HCT116 (cell line): ENCODE measurements at regions not wholly inside any gene's neighbourhood (a gene's known extent, or its start where the extent isn't known, plus 50 kb on each side); places are given as distances from the start of the nearest gene placed in this dataset.

Experiments used
- ATAC-seq: fragments of 200-7000 bp; cut with Tn5 transposase; 2 replicates; pipeline ENCODE4 v1.9.1; 2020; ENCODE audit warnings: mild to moderate bottlenecking, moderate library complexity
- BruUV-seq: library from RNA; stranded (reverse); fragments of 400-500 nt; replicated peaks from 2 replicates; lab custom pipeline; 2021; lab: Mats Ljungman, UMichigan
- CTCF ChIA-PET: fragments of 300-600 bp; sonication (Branson Sonifier 250); formaldehyde crosslinking; loops from one replicate; lab custom pipeline; 2021; ENCODE audit warnings: antibody characterized with exemption; lab: Charles Lee
- POLR2A ChIA-PET: fragments of 300-600, 350-600 bp; sonication (Branson Sonifier 250); formaldehyde crosslinking; loops from one replicate; lab custom pipeline; 2021; ENCODE audit warnings: antibody characterized with exemption; lab: Charles Lee
- RAD21 ChIA-PET, 2 experiments: fragments of 300-600 bp; sonication (Branson Sonifier 250); formaldehyde crosslinking; loops; one replicate each; lab custom pipeline; 2023; ENCODE audit warnings: low total read pairs in 2 of 2; ENCODE audit not compliant: uncharacterized antibody in 2 of 2, unreplicated experiment in 2 of 2, low non-redundant PET in 1 of 2; lab: Charles Lee
- DNase-seq: peaks from one replicate; pipeline ENCODE4 v3.0.0-alpha.2; 2010; ENCODE audit warnings: low read depth, low spot score
- H2AFZ ChIP-seq: fragments of 200-600 bp; shearing (Covaris generic), sonication (generic); 2 replicates; pipeline ENCODE4 v1.6.1; 2017; ENCODE audit warnings: low read depth, mixed run types, mixed read lengths, antibody characterized with exemption, low read length; ENCODE audit not compliant: poor library complexity, severe bottlenecking
- H3K27ac ChIP-seq: 2 replicates; pipeline ENCODE4 v1.5.1; 2012; ENCODE audit warnings: low read depth, low read length
- H3K27me3 ChIP-seq: fragments of 200-600 bp; sonication (generic); 2 replicates; pipeline ENCODE4 v1.6.1; 2016; ENCODE audit warnings: mixed run types, low read length, mixed read lengths; ENCODE audit not compliant: insufficient read depth
- H3K36me3 ChIP-seq, 2 experiments: fragments of 200-500 bp in 1 of 2; fragments of 200-600 bp in 1 of 2; sonication (Bioruptor generic) in 1 of 2; sonication (generic) in 1 of 2; 2 replicates each; pipeline versions ENCODE4 v1.5.1 to v1.6.1; 2014 to 2016; ENCODE audit warnings: low read length in 2 of 2, inconsistent platforms in 1 of 2, mixed read lengths in 1 of 2, mixed run types in 1 of 2; ENCODE audit not compliant: insufficient read depth in 2 of 2, control insufficient read depth in 1 of 2
- H3K4me1 ChIP-seq, 2 experiments: fragments of 200-600 bp in 1 of 2; sonication (generic) in 1 of 2; 2 replicates each; pipeline versions ENCODE4 v1.5.1 to v1.6.1; 2012 to 2017; ENCODE audit warnings: low read length in 2 of 2, inconsistent platforms in 1 of 2, mild to moderate bottlenecking in 1 of 2, mixed read lengths in 1 of 2, mixed run types in 1 of 2, moderate library complexity in 1 of 2; ENCODE audit not compliant: insufficient read depth in 2 of 2, control insufficient read depth in 1 of 2
- H3K4me2 ChIP-seq: fragments of 200-600 bp; sonication (generic); 2 replicates; pipeline ENCODE4 v1.6.1; 2017; ENCODE audit warnings: mixed run types, low read length, mixed read lengths
- H3K4me3 ChIP-seq, 2 experiments: fragments of 200-600 bp in 1 of 2; sonication (generic) in 1 of 2; replicated peaks in 1 of 2; 2 replicates each; pipeline ENCODE4 v1.5.1; 2011 to 2016; ENCODE audit warnings: low read length in 2 of 2, control low read depth in 1 of 2, low read depth in 1 of 2, mild to moderate bottlenecking in 1 of 2, mixed read lengths in 1 of 2, mixed run types in 1 of 2
- H3K79me2 ChIP-seq: fragments of 200-600 bp; sonication (generic); 2 replicates; pipeline ENCODE4 v1.6.1; 2017; ENCODE audit warnings: mild to moderate bottlenecking, mixed run types, low read length, moderate library complexity, mixed read lengths; ENCODE audit not compliant: insufficient read depth
- H3K9ac ChIP-seq: fragments of 200-600 bp; sonication (generic); 2 replicates; pipeline ENCODE4 v1.6.1; 2016; ENCODE audit warnings: low read length, mixed read lengths
- H3K9me2 ChIP-seq: fragments of 200-600 bp; sonication (generic), shearing (Covaris generic); 2 replicates; pipeline ENCODE4 v1.6.1; 2017; ENCODE audit warnings: mixed run types, mild to moderate bottlenecking, moderate library complexity; ENCODE audit not compliant: insufficient read depth
- H3K9me3 ChIP-seq, 2 experiments: fragments of 200-500 bp in 1 of 2; fragments of 200-600 bp in 1 of 2; sonication (Bioruptor generic) in 1 of 2; sonication (generic) in 1 of 2; 2 replicates each; pipeline ENCODE4 v1.6.1; 2014 to 2017; ENCODE audit warnings: low read length in 2 of 2, mixed read lengths in 2 of 2, inconsistent platforms in 1 of 2, low read depth in 1 of 2, mild to moderate bottlenecking in 1 of 2, mixed run types in 1 of 2, moderate library complexity in 1 of 2; ENCODE audit not compliant: control insufficient read depth in 1 of 2, insufficient read depth in 1 of 2
- H4K20me1 ChIP-seq: fragments of 200-600 bp; sonication (generic), shearing (Covaris generic); 2 replicates; pipeline ENCODE4 v1.6.1; 2017; ENCODE audit warnings: mixed run types, mild to moderate bottlenecking, moderate library complexity; ENCODE audit not compliant: insufficient read depth
- CEBPB ChIP-seq: IDR thresholded peaks from 2 replicates; pipeline ENCODE4 v1.6.1; 2012; ENCODE audit warnings: low read depth
- CTCF ChIP-seq, 3 experiments: fragments of 200-600 bp in 1 of 3; sonication (generic) in 1 of 3; IDR thresholded peaks in 2 of 3; conservative IDR thresholded peaks in 1 of 3; 2 replicates each; pipeline ENCODE4 v1.5.1; 2012 to 2017; ENCODE audit warnings: low read depth in 2 of 3, low read length in 2 of 3, antibody characterized with exemption in 1 of 3, borderline replicate concordance in 1 of 3, control low read depth in 1 of 3, mild to moderate bottlenecking in 1 of 3, mixed read lengths in 1 of 3, mixed run types in 1 of 3, moderate library complexity in 1 of 3; ENCODE audit not compliant: insufficient read depth in 1 of 3
- EGR1 ChIP-seq: IDR thresholded peaks from 2 replicates; pipeline ENCODE4 v1.6.1; 2012; ENCODE audit warnings: low read depth
- EZH2 ChIP-seq: fragments of 200-600 bp; sonication (generic); IDR thresholded peaks from 2 replicates; pipeline ENCODE4 v1.6.1; 2017; ENCODE audit warnings: antibody characterized with exemption, mixed run types
- EZH2phosphoT487 ChIP-seq: fragments of 200-600 bp; IDR thresholded peaks from 2 replicates; pipeline ENCODE4 v1.6.1; 2018; ENCODE audit warnings: antibody characterized with exemption, borderline replicate concordance
- JUND ChIP-seq: IDR thresholded peaks from 2 replicates; pipeline ENCODE4 v1.6.1; 2012
- POLR2A ChIP-seq: IDR thresholded peaks from 2 replicates; pipeline ENCODE4 v1.7.0; 2011; ENCODE audit warnings: borderline replicate concordance; ENCODE audit not compliant: insufficient read depth, insufficient read length; ENCODE audit errors: extremely low read depth
- REST ChIP-seq: IDR thresholded peaks from 2 replicates; pipeline ENCODE4 v1.6.1; 2012; ENCODE audit warnings: low read depth
- SIN3A ChIP-seq: IDR thresholded peaks from 2 replicates; pipeline ENCODE4 v1.6.1; 2012; ENCODE audit warnings: low read depth
- SRF ChIP-seq: IDR thresholded peaks from 2 replicates; pipeline ENCODE4 v1.6.1; 2012; ENCODE audit warnings: low read depth
- TCF7L2 ChIP-seq: IDR thresholded peaks from 2 replicates; pipeline ENCODE4 v1.7.0; 2011; ENCODE audit warnings: borderline replicate concordance, inconsistent platforms; ENCODE audit not compliant: insufficient read depth, insufficient read length; ENCODE audit errors: extremely low read depth
- ZFX ChIP-seq: fragments of 450-650 bp; IDR thresholded peaks from 2 replicates; pipeline ENCODE4 v1.6.1; 2017
- ZNF274 ChIP-seq: fragments of 200-500 bp; sonication (Bioruptor generic); IDR thresholded peaks from 2 replicates; pipeline ENCODE4 v1.6.1; 2014; ENCODE audit warnings: mild to moderate bottlenecking, low read depth, low read length, inconsistent platforms
- intact Hi-C: fragments of 100-400 bp; cut with micrococcal nuclease; formaldehyde crosslinking; loops from 2 replicates; pipeline ENCODE4 v1.10.0; 2022
- TF ChIP-seq, protein P1 (sequence below): IDR thresholded peaks from 2 replicates; pipeline ENCODE4 v1.6.1; 2012

GRCh38 chr1:203969846-203970245 is 103.1 kb upstream of the SOX13 start:
- ChIA-PET RAD21 (no interaction called here), CTCF (no interaction called here), POLR2A (no interaction called here)
- intact Hi-C loops = no loop called here
- no peak overlapping the region for H2AFZ ChIP-seq
- H3K9ac ChIP-seq = no peak overlapping the region
- BruUV-seq = no TSS peak
- no peak for DNase-seq
- no peak overlapping the region for H3K27ac ChIP-seq
- TF ChIP-seq, protein P1, sequence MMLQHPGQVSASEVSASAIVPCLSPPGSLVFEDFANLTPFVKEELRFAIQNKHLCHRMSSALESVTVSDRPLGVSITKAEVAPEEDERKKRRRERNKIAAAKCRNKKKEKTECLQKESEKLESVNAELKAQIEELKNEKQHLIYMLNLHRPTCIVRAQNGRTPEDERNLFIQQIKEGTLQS = no peak
- TF ChIP-seq EZH2 = no peak
- no peak for TF ChIP-seq SRF
- TF ChIP-seq POLR2A = no peak
- no peak for TF ChIP-seq REST
- TF ChIP-seq CTCF (IDR thresholded peaks at IDR 0.05 in 2 of 3, conservative IDR thresholded peaks at IDR 0.05 in 1 of 3; ENCODE audit: borderline replicate concordance in 1 of 3, insufficient read depth in 1 of 3, low read depth in 2 of 3, low read length in 2 of 3) = no peak
- TF ChIP-seq ZNF274 = no peak
- no peak for TF ChIP-seq TCF7L2
- TF ChIP-seq JUND = no peak
- TF ChIP-seq EGR1 = no peak
- no peak for TF ChIP-seq EZH2phosphoT487
- TF ChIP-seq CEBPB = no peak
- TF ChIP-seq ZFX = no peak
- no peak for TF ChIP-seq SIN3A
- TF ChIP-seq, all 23 proteins: peak for 0
- no peaks in the 10 kb centered on the region for H3K79me2 ChIP-seq
- no peaks in the 10 kb centered on the region for H3K36me3 ChIP-seq
- no peak overlapping the region for H3K4me3 ChIP-seq
- H3K4me1 ChIP-seq = no peaks in the 10 kb centered on the region
- H3K9me2 ChIP-seq = no peaks in the 10 kb centered on the region
- no peaks in the 10 kb centered on the region for H4K20me1 ChIP-seq
- no peak overlapping the region for H3K4me2 ChIP-seq
- ATAC-seq = no peak
- no peaks in the 10 kb centered on the region for H3K27me3 ChIP-seq
- H3K9me3 ChIP-seq = peaks cover 12 to 17% of the 10 kb centered on the region in 2 experiments; a peak in 2 of 4 replicates
